ENCODE measurements at regions not wholly inside any gene's neighbourhood (a gene's known extent, or its start where the extent isn't known, plus 50 kb on each side); places are given as distances from the start of the nearest gene placed in this dataset.
"Not testable (repeated sequence)": the region's sequence is repeated elsewhere in the genome, so short reads cannot be mapped to it uniquely, and the experiment has no call there.

- no peak for DNase-seq (ENCODE audit: low read depth)
Observed at GRCh38 chr13:55572408-55572807, 1568.3 kb upstream of the PRR20A start.

GRCh38 chr13:55572862-55573261 lies 1567.9 kb upstream of the PRR20A start:
- no peak for DNase-seq (ENCODE audit: low read depth)

- DNase-seq (ENCODE audit: low read depth): no peak
Observed at GRCh38 chr13:55573565-55573964, 1567.2 kb upstream of the PRR20A start.

GRCh38 chr13:55576389-55576788 lies 1564.3 kb upstream of the PRR20A start:
- no peak for DNase-seq (ENCODE audit: low read depth)

- no peak for DNase-seq (ENCODE audit: low read depth)
Observed at GRCh38 chr13:55577082-55577846, 1563.5 kb upstream of the PRR20A start.

GRCh38 chr13:55577847-55578210 lies 1562.9 kb upstream of the PRR20A start:
- DNase-seq (ENCODE audit: low read depth): no peak

- not testable (repeated sequence) for DNase-seq (ENCODE audit: low read depth)
Observed at GRCh38 chr13:55582294-55582693, 1558.4 kb upstream of the PRR20A start.

- DNase-seq (ENCODE audit: low read depth): no peak
Observed at GRCh38 chr13:55583953-55584593, 1556.6 kb upstream of the PRR20A start.

- no peak for DNase-seq (ENCODE audit: low read depth)
Observed at GRCh38 chr13:55602784-55603183, 1537.9 kb upstream of the PRR20A start.

GRCh38 chr13:55606045-55606665 lies 1534.6 kb upstream of the PRR20A start:
- no peak for DNase-seq (ENCODE audit: low read depth)

GRCh38 chr13:55613429-55614187 lies 1527.1 kb upstream of the PRR20A start:
- DNase-seq (ENCODE audit: low read depth): no peak

- no peak for DNase-seq (ENCODE audit: low read depth)
Observed at GRCh38 chr13:55615081-55615480, 1525.6 kb upstream of the PRR20A start.

GRCh38 chr13:55617241-55617640 lies 1523.5 kb upstream of the PRR20A start:
- DNase-seq (ENCODE audit: low read depth): no peak

GRCh38 chr13:55627221-55627620 lies 1513.5 kb upstream of the PRR20A start:
- DNase-seq (ENCODE audit: low read depth): no peak

- DNase-seq (ENCODE audit: low read depth): no peak
Observed at GRCh38 chr13:55632402-55632801, 1508.3 kb upstream of the PRR20A start.

GRCh38 chr13:55649485-55649884 lies 1491.2 kb upstream of the PRR20A start:
- DNase-seq (ENCODE audit: low read depth): no peak

- no peak for DNase-seq (ENCODE audit: low read depth)
Observed at GRCh38 chr13:55652657-55653056, 1488.1 kb upstream of the PRR20A start.

GRCh38 chr13:55653497-55653896 lies 1487.2 kb upstream of the PRR20A start:
- DNase-seq (ENCODE audit: low read depth): no peak

GRCh38 chr13:55654243-55654642 lies 1486.5 kb upstream of the PRR20A start:
- no peak for DNase-seq (ENCODE audit: low read depth)

- DNase-seq (ENCODE audit: low read depth): not testable (repeated sequence)
Observed at GRCh38 chr13:55660264-55660663, 1480.5 kb upstream of the PRR20A start.

GRCh38 chr13:55660851-55661250 lies 1479.9 kb upstream of the PRR20A start:
- DNase-seq (ENCODE audit: low read depth): no peak

- no peak for DNase-seq (ENCODE audit: low read depth)
Observed at GRCh38 chr13:55661505-55661904, 1479.2 kb upstream of the PRR20A start.

GRCh38 chr13:55664178-55664577 lies 1476.5 kb upstream of the PRR20A start:
- no peak for DNase-seq (ENCODE audit: low read depth)

All from CMK (cell line).